Upper lobe of left lung (tissue), 6 donors: ENCODE measurements at regions not wholly inside any gene's neighbourhood (a gene's known extent, or its start where the extent isn't known, plus 50 kb on each side); places are given as distances from the start of the nearest gene placed in this dataset.

ENCODE experiments used
- ATAC-seq, 2 donors: fragments of 200-7000 bp; cut with Tn5 transposase; one replicate each; pipeline ENCODE4 v1.9.1; 2022; ENCODE audit warnings: mild to moderate bottlenecking in 2 of 2, moderate library complexity in 2 of 2; ENCODE audit not compliant: low FRiP score in 2 of 2
- DNase-seq, 2 donors: peaks; one replicate each; pipeline ENCODE4 v3.0.0-alpha.2; 2019 to 2020
- H3K27ac ChIP-seq, 4 donors: fragments of 200-600 bp; sonication (generic); one replicate each; pipeline ENCODE4 v1.5.1; 2016 to 2019
- H3K27me3 ChIP-seq, 4 donors: fragments of 200-600 bp; sonication (generic); one replicate each; pipeline ENCODE4 v1.5.1; 2017 to 2019
- H3K36me3 ChIP-seq, 4 donors: fragments of 200-600 bp; sonication (generic); one replicate each; pipeline ENCODE4 v1.5.1; 2016 to 2019
- H3K4me1 ChIP-seq, 4 donors: fragments of 200-600 bp; sonication (generic); one replicate each; pipeline ENCODE4 v1.5.1; 2018 to 2019
- H3K4me3 ChIP-seq, 4 donors: fragments of 200-600 bp; sonication (generic); one replicate each; pipeline ENCODE4 v1.5.1; 2017 to 2019; ENCODE audit warnings: mild to moderate bottlenecking in 2 of 4, moderate library complexity in 1 of 4
- H3K9me3 ChIP-seq, 4 donors: fragments of 200-600 bp; sonication (generic); one replicate each; pipeline ENCODE4 v1.5.1; 2018 to 2019
- CTCF ChIP-seq, 6 experiments: fragments of 450-650 bp in 4 of 6; fragments of 200-600 bp in 2 of 6; sonication (generic) in 2 of 6; IDR thresholded peaks; one replicate each; pipeline ENCODE4 v1.5.1; 2016 to 2019; ENCODE audit warnings: antibody characterized with exemption in 6 of 6
- EP300 ChIP-seq, 4 donors: sonication (generic); formaldehyde crosslinking; IDR thresholded peaks; one replicate each; pipeline ENCODE4 v1.5.1; 2017; ENCODE audit warnings: antibody characterized with exemption in 4 of 4, control low read depth in 2 of 4
- POLR2A ChIP-seq, 4 donors: fragments of 450-650 bp; IDR thresholded peaks; one replicate each; pipeline ENCODE4 v1.5.1; 2016 to 2017; ENCODE audit warnings: antibody characterized with exemption in 4 of 4, mild to moderate bottlenecking in 2 of 4
- POLR2AphosphoS5 ChIP-seq, 2 donors: sonication (generic); formaldehyde crosslinking; IDR thresholded peaks; one replicate each; pipeline ENCODE4 v1.5.1; 2017; ENCODE audit warnings: antibody characterized with exemption in 2 of 2
- WGBS, 2 donors: methylation state at CpG; one replicate each; pipeline ENCODE4 v1.1.5; 2017 to 2018; 5-methylcytosine and 5-hydroxymethylcytosine counted together
- donor health status: DM: no; HTN: no; CAD: no; lungs with moderate emphysema.
- donor health status: DM: no; HTN: yes; CAD: no; lungs with severe emphysema.

- Histone ChIP-seq H3K4me3 (no peak overlapping the region), H3K27me3 (no peaks in the 10 kb centered on the region), H3K4me1 (no peaks in the 10 kb centered on the region), H3K9me3 (no peaks in the 10 kb centered on the region), H3K36me3 (no peaks in the 10 kb centered on the region), H3K27ac (no peak overlapping the region)
- no peak for TF ChIP-seq POLR2A (IDR thresholded peaks at IDR 0.05)
- TF ChIP-seq POLR2AphosphoS5 (IDR thresholded peaks at IDR 0.05) = no peak
- no peak for TF ChIP-seq CTCF (IDR thresholded peaks at IDR 0.05)
- no peak for TF ChIP-seq EP300 (IDR thresholded peaks at IDR 0.05)
- 57 to 61% methylated on average over 2 of the region's 2 CpGs for WGBS, 2 donors
- ATAC-seq (no peak), DNase-seq (no peak)
Measured at GRCh38 chr2:198471291-198471690, 666.9 kb downstream of the PLCL1 start.

GRCh38 chr2:198468136-198468535, 663.7 kb downstream of the PLCL1 start:
- DNase-seq (no peak), ATAC-seq (no peak)
- no peak for TF ChIP-seq POLR2AphosphoS5 (IDR thresholded peaks at IDR 0.05)
- no peaks in the 10 kb centered on the region for H3K27me3 ChIP-seq
- no peaks in the 10 kb centered on the region for H3K36me3 ChIP-seq
- H3K4me3 ChIP-seq = no peak overlapping the region
- H3K4me1 ChIP-seq = no peaks in the 10 kb centered on the region
- WGBS, 2 donors = 83 to 88% methylated on average over 3 of the region's 3 CpGs
- no peak overlapping the region for H3K27ac ChIP-seq
- H3K9me3 ChIP-seq = no peaks in the 10 kb centered on the region

DNA sequence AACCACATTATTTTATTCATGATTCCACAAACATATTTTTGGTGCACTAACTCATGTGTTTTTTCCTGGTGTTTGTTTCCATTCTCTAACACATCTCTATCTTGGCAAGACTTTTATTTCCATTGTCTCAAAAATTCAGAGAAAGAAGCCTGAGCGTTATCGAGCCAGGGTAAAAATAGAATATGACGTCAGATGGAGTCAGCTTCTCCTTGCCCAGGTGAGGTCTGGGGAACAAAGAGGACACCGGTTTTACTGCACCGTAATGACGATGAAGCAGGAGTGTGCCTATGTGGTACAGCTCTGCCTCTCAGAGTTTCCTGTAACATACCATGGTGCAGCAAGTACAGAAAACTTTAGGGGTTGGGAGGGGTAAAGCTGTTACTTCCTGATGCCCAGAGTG, 661.6 kb downstream of the PLCL1 start:
- ATAC-seq (no peak), DNase-seq (no peak)
- H3K4me3 ChIP-seq = no peak overlapping the region
- no peaks in the 10 kb centered on the region for H3K9me3 ChIP-seq
- no peaks in the 10 kb centered on the region for H3K4me1 ChIP-seq
- no peaks in the 10 kb centered on the region for H3K27me3 ChIP-seq
- H3K36me3 ChIP-seq = no peaks in the 10 kb centered on the region
- WGBS, 2 donors = 85 to 87% methylated on average over 6 of the region's 6 CpGs
- H3K27ac ChIP-seq = no peak overlapping the region
- TF ChIP-seq POLR2A (IDR thresholded peaks at IDR 0.05) = no peak
- TF ChIP-seq EP300 (IDR thresholded peaks at IDR 0.05) = no peak
- TF ChIP-seq CTCF (IDR thresholded peaks at IDR 0.05) = no peak
- TF ChIP-seq POLR2AphosphoS5 (IDR thresholded peaks at IDR 0.05) = no peak

GRCh38 chr2:198456418-198456817, 652.0 kb downstream of the PLCL1 start:
- Histone ChIP-seq H3K27ac (no peak overlapping the region), H3K4me3 (no peak overlapping the region), H3K36me3 (no peaks in the 10 kb centered on the region), H3K27me3 (no peaks in the 10 kb centered on the region), H3K9me3 (no peaks in the 10 kb centered on the region), H3K4me1 (no peaks in the 10 kb centered on the region)
- TF ChIP-seq CTCF (IDR thresholded peaks at IDR 0.05) (no peak), EP300 (IDR thresholded peaks at IDR 0.05) (no peak), POLR2A (IDR thresholded peaks at IDR 0.05) (no peak), POLR2AphosphoS5 (IDR thresholded peaks at IDR 0.05) (no peak)
- no peak for DNase-seq
- ATAC-seq = no peak
- WGBS, 2 donors = 51 to 82% methylated on average over 2 of the region's 2 CpGs

- WGBS, 2 donors = 80 to 85% methylated on average over 2 of the region's 2 CpGs
- Histone ChIP-seq H3K27ac (no peak overlapping the region), H3K4me1 (no peaks in the 10 kb centered on the region), H3K36me3 (no peaks in the 10 kb centered on the region), H3K9me3 (no peaks in the 10 kb centered on the region), H3K4me3 (no peak overlapping the region), H3K27me3 (no peaks in the 10 kb centered on the region)
- no peak for TF ChIP-seq POLR2A (IDR thresholded peaks at IDR 0.05)
- TF ChIP-seq POLR2AphosphoS5 (IDR thresholded peaks at IDR 0.05) = no peak
- no peak for TF ChIP-seq EP300 (IDR thresholded peaks at IDR 0.05)
- no peak for TF ChIP-seq CTCF (IDR thresholded peaks at IDR 0.05)
- no peak for ATAC-seq
- DNase-seq = no peak
Measured at GRCh38 chr2:198453866-198454265, 649.5 kb downstream of the PLCL1 start.
